Mesothelial cell of epicardium (in vitro differentiated cells): ENCODE measurements at regions not wholly inside any gene's neighbourhood (a gene's known extent, or its start where the extent isn't known, plus 50 kb on each side); places are given as distances from the start of the nearest gene placed in this dataset.

Source experiments
- DNase-seq, 2 experiments: peaks; one replicate each; pipeline ENCODE4 v3.0.0; 2021; ENCODE audit warnings: low spot score in 2 of 2; ENCODE audit not compliant: unreplicated experiment in 2 of 2
- H3K27ac Mint-ChIP-seq: 2 replicates; pipeline ENCODE4 v1.8.0; 2021; ENCODE audit warnings: mixed read lengths
- H3K27me3 Mint-ChIP-seq: 2 replicates; pipeline ENCODE4 v1.8.0; 2021; ENCODE audit warnings: low read depth, mixed read lengths
- H3K36me3 Mint-ChIP-seq: 2 replicates; pipeline ENCODE4 v1.8.0; 2021; ENCODE audit warnings: mixed read lengths
- H3K4me1 Mint-ChIP-seq: 2 replicates; pipeline ENCODE4 v1.8.0; 2021; ENCODE audit warnings: mixed read lengths
- H3K4me3 Mint-ChIP-seq: 2 replicates; pipeline ENCODE4 v1.8.0; 2021; ENCODE audit warnings: mild to moderate bottlenecking, moderate library complexity, mixed read lengths
- H3K9me3 Mint-ChIP-seq: 2 replicates; pipeline ENCODE4 v1.8.0; 2021; ENCODE audit warnings: mixed read lengths
- CTCF ChIP-seq: fragments of 200-600 bp; sonication (generic); IDR thresholded peaks from one replicate; pipeline ENCODE4 v1.5.0; 2021; ENCODE audit warnings: antibody characterized with exemption; ENCODE audit not compliant: unreplicated experiment

- no peak for TF ChIP-seq CTCF
- Mint-ChIP-seq H3K4me3 (no peak overlapping the region), H3K27ac (no peak overlapping the region), H3K4me1 (no peaks in the 10 kb centered on the region), H3K27me3 (peaks cover 2% of the 10 kb centered on the region), H3K9me3 (peaks cover 18% of the 10 kb centered on the region), H3K36me3 (no peaks in the 10 kb centered on the region)
- no peak for DNase-seq
Observed at GRCh38 chr3:16741103-16741758, 136.0 kb upstream of the DAZL start.

GRCh38 chr3:16741890-16742289, 136.7 kb upstream of the DAZL start:
- no peak for DNase-seq
- Mint-ChIP-seq H3K27me3 (peaks cover 2% of the 10 kb centered on the region), H3K36me3 (no peaks in the 10 kb centered on the region), H3K4me1 (no peaks in the 10 kb centered on the region), H3K9me3 (peaks cover 17% of the 10 kb centered on the region), H3K27ac (no peak overlapping the region), H3K4me3 (no peak overlapping the region)
- TF ChIP-seq CTCF: no peak

- no peak for DNase-seq
- H3K9me3 Mint-ChIP-seq: peaks cover 15% of the 10 kb centered on the region
Observed at GRCh38 chr3:16743276-16743675, 138.1 kb upstream of the DAZL start.

GRCh38 chr3:16759227-16759903, 125.4 kb upstream of the PLCL2 start:
- Mint-ChIP-seq H3K27ac (no peak overlapping the region), H3K4me1 (no peaks in the 10 kb centered on the region), H3K36me3 (no peaks in the 10 kb centered on the region), H3K9me3 (peaks cover 9% of the 10 kb centered on the region), H3K27me3 (no peaks in the 10 kb centered on the region), H3K4me3 (no peak overlapping the region)
- no peak for TF ChIP-seq CTCF
- no peak for DNase-seq

More at GRCh38 chr3:16743276-16743675, 138.1 kb upstream of the DAZL start:
- Mint-ChIP-seq H3K27ac (no peak overlapping the region), H3K27me3 (peaks cover 2% of the 10 kb centered on the region), H3K4me3 (no peak overlapping the region), H3K36me3 (no peaks in the 10 kb centered on the region), H3K4me1 (no peaks in the 10 kb centered on the region)
- TF ChIP-seq CTCF: no peak

GRCh38 chr3:16761571-16761970, 123.2 kb upstream of the PLCL2 start:
- Mint-ChIP-seq H3K4me3 (no peak overlapping the region), H3K36me3 (no peaks in the 10 kb centered on the region), H3K9me3 (peaks cover 9% of the 10 kb centered on the region), H3K27me3 (no peaks in the 10 kb centered on the region), H3K27ac (no peak overlapping the region), H3K4me1 (no peaks in the 10 kb centered on the region)
- no peak for TF ChIP-seq CTCF
- DNase-seq: no peak
